HG03064 (cell line): ENCODE measurements at regions not wholly inside any gene's neighbourhood (a gene's known extent, or its start where the extent isn't known, plus 50 kb on each side); places are given as distances from the start of the nearest gene placed in this dataset.
"Not testable (repeated sequence)": the region's sequence is repeated elsewhere in the genome, so short reads cannot be mapped to it uniquely, and the experiment has no call there.

Experiments
- ATAC-seq: cut with Tn5 transposase; IDR thresholded peaks from one replicate; pipeline ENCODE4 v1.9.1; 2021; ENCODE audit warnings: low read depth; ENCODE audit not compliant: unreplicated experiment

GRCh38 chr5:136749016-136749415 is 383.7 kb upstream of the TRPC7 start:
- ATAC-seq: no peak

- no peak for ATAC-seq
These were observed 377.7 kb upstream of the TRPC7 start for GRCh38 chr5:136743052-136743451.

- ATAC-seq: no peak
These were observed 374.9 kb upstream of the TRPC7 start for GRCh38 chr5:136740228-136740627.

DNA sequence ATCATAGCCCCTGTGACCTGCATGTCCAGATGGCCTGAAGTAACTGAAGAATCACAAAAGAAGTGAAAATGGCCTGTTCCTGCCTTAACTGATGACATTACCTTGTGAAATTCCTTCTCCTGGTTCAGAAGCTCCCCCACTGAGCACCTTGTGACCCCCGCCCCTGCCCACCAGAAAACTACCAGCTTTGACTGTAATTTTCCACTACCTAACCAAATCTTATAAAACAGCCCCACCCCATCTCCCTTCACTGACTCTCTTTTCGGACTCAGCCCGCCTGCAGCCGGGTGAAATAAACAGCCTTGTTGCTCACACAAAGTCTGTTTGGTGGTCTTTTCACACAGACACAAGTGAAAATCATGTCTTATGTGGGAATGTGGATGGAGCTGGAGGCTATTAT is 373.9 kb upstream of the TRPC7 start:
- not testable (repeated sequence) for ATAC-seq

GRCh38 chr5:136738829-136739228 is 373.5 kb upstream of the TRPC7 start:
- ATAC-seq: no peak

- no peak for ATAC-seq
These were observed 370.7 kb upstream of the TRPC7 start for GRCh38 chr5:136736021-136736420.

DNA sequence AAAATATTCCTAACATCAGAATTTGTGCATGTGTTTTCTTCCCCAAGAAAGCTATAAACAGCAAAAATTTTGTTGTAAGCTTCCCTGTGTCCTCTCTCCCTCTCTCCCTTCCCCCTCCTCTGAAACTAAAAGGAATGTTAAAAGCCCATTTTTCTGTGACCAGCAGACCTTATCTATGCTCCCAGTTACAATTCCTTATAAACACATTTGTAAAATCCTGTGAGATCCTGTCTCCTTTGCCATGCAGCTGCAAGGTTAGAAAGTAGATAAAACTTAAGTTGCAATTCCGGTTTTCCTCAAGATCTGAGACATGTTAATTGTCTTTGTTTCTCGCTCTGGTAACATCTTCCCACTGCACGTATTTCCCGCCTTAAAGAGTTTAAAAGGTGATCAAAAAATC is 370.3 kb upstream of the TRPC7 start:
- not testable (repeated sequence) for ATAC-seq

GRCh38 chr5:136734628-136735027 is 369.3 kb upstream of the TRPC7 start:
- no peak for ATAC-seq

GRCh38 chr5:136732751-136733150 is 367.4 kb upstream of the TRPC7 start:
- no peak for ATAC-seq

DNA sequence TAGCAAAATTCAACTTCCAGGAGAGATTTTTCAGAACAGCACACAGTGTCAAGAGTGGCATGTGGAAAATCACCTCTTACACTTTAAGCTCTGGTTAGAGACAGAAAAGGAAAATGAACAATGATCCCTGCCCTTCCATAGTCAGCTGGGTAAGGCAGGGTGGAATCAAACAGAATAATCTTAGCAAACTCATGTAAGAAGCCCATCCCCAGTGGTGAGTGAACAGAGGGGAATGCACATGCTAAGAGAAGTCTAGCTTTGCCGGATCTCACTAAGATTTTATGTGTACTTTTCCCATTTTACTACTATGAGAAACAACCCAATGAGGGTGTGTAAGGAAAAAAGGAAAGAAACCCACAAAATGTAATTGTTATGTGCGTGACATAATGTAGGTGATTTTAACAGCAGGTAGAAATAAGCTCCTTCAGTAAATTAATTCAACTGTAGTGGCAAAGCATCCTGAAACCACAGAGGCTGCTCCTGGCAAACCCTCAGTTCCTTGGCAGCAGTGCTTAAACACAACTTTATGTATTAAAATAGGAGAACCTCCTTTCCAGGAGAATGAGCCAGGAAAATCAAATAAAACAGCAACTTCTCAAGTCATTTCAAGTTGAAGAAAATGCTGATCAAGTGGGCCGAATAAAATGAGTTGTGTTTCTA is 366.0 kb upstream of the TRPC7 start:
- no peak for ATAC-seq

DNA sequence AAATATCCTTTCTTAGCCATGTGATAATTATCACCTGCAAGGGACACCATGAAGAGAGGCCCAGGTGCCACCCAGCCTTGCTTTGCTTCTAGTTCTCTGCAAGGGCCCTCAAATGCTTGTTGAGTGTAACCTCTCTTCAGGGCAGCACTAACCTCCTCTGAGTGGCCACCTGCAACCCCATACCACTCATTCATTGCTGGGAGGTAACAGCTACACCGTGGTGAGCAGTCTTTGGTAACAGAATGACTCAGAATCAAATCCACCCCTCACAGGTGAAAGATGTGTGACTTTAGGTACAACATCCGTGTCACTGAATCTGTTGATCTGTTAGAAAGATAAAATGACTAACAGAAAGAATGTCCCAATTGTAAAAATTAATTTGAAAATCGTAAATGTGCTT is 365.1 kb upstream of the TRPC7 start:
- no peak for ATAC-seq

DNA sequence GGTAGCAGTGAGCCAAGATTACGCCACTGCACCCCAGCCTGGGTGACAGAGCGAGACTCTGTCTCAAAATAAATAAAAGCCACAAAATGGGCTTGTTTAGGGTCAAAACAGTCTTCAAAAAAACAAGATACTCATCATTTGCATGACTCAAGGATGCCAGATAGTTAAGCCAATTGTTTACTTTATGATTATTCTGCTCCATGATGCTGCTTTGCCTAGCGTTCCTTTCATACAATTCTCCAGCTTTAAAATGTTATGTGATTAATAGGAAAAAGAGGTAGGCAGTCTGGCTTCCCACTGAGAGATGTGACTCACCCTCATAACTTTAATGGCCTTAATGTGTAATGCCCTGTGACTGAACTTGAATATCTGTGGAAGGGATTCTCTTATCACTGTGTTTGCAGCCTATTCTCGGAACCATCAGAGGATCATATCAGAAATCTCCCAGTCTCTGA is 364.6 kb upstream of the TRPC7 start:
- ATAC-seq: no peak

DNA sequence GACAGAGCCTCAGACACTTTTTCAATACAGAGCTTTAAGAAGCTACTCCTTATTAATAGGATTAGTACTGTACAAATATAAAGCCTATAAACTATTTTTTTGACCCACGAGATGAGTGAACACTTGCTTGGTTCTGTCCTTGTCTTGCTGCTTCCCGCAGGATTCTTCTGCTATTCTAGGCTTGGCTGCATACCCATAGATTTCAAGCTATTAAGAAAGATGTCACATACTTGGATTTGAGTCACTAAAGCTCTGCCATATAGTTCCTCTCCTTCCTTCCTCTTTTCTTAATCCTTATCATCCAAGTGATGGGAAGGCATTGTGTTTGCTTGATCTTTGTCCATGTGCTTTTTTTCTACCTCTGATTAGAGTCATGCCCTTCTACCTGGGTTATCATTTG is 361.2 kb upstream of the TRPC7 start:
- no peak for ATAC-seq

DNA sequence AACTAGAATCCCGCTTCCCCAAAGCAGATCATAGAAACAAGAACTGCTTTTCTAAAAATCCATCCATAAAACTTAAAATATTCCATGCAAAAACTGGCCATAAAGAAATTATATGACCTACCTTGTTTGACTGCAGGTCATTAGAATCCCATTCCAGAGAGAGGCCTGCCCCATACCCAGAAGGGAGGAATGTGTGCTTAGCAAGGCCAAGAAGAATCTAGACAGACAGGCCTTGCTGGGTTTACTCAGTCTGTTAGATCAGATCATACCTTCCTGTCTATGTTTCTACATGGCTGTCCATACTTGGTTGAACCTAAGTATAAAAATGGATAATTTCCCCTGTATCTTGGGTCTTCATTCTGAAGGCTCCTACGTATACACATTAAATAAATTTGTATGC is 358.8 kb upstream of the TRPC7 start:
- ATAC-seq: no peak

DNA sequence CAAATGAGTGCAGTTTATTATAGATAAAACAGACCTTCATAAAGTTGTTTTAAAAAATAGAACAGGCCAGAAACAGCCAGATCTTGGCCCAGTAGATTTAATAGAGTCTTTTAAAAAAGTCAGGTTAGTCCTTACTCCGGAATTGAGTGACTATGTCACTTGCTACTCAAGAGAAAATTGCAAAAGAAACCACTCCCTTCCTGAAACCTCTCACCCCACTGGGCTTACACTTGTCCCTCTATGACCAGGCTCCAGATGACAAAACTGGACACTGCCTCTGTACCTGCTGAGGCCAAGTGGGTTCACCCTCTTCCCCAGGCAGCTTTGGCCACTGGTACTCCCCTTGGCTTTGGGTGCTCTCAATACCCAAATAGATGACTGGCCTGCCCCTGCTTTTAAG is 357.2 kb upstream of the TRPC7 start:
- ATAC-seq: no peak

DNA sequence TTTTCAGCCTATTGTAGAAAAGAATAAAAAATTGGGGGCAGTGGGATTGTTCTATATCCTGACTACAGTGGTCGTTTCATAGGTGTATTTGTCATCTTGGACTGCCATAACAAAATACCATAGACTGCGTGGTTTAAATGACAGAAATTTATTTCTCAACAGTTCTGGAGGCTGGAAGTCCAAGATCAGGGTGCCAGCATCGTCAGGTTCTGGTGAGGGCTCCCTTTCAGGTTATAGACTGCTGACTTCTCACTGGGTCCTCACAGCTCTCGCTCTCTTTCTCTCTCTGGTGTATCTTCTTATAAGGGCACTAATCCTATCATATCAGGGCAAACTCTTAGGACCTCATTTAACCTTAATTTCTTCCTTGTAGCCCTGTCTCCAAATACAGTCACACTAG is 356.7 kb upstream of the TRPC7 start:
- no peak for ATAC-seq

DNA sequence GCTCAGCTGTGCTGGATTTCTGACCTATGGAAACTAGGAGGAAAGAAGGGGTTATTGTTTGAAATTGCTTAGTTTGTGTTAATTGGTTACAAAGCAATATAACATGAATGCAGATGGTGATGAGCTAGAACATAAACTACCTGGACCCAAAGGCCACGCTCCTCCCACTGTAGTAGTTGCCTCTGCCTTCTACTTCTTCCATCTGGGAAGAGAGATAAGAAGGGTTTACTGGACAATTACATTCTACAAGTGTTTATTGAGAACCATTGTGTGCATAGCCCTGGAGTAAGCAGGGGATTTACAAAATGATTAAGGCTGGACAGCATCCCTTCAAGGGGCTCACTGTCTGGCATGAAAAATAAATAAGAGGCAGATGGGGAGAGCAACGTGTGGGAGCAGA is 355.3 kb upstream of the TRPC7 start:
- no peak for ATAC-seq

GRCh38 chr5:136717917-136718316 is 352.6 kb upstream of the TRPC7 start:
- no peak for ATAC-seq

GRCh38 chr5:136714286-136714685 is 348.9 kb upstream of the TRPC7 start:
- no peak for ATAC-seq

- no peak for ATAC-seq
These were observed 347.3 kb upstream of the TRPC7 start for GRCh38 chr5:136712628-136713027.

DNA sequence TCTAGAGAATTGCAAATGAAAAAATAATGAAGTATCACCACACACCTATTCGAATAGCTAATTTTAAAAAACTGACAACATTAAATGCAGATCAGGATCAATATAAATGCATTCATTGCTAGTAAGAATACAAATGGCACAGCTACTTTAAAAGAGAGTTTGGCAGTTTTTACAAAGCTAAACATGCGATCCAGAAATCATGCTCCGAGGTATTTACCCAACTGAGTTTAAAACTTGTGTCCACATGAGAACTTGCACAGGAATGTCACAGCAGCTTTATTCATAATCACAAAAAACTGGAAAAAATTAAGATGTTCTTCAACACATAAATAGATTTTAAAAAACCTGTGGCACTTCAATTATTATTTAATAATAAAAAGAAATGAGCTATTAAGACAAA is 345.5 kb upstream of the TRPC7 start:
- no peak for ATAC-seq

GRCh38 chr5:136703706-136704105 is 338.4 kb upstream of the TRPC7 start:
- no peak for ATAC-seq

DNA sequence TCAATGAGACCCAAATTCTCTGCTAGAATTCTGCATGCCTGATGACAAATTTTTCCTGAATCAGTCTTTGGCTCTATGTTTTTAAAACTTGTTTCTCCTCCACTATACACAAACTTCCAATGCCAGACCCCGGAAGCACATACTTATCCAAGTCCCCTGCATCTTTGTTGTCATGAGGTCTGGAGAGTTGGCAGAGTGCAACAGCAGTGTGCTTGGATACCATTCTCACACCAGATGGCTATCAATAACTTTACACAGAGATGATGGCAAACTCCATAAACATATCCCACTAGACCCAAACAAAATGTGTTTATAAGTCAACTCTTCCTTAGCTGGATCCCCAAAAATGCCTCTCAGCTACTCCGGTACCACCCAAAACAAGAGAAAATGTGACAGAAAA is 337.7 kb upstream of the TRPC7 start:
- ATAC-seq: no peak
